ENCODE measurements at regions not wholly inside any gene's neighbourhood (a gene's known extent, or its start where the extent isn't known, plus 50 kb on each side); places are given as distances from the start of the nearest gene placed in this dataset.
"Not testable (repeated sequence)": the region's sequence is repeated elsewhere in the genome, so short reads cannot be mapped to it uniquely, and the experiment has no call there.

- no peak for DNase-seq (ENCODE audit: low spot score)
Measured at GRCh38 chr4:38279650-38280322, 319.6 kb downstream of the PTTG2 start.

GRCh38 chr4:38280323-38280706 is 320.1 kb downstream of the PTTG2 start:
- DNase-seq (ENCODE audit: low spot score): no peak

GRCh38 chr4:38281371-38282071 is 321.3 kb downstream of the PTTG2 start:
- no peak for DNase-seq (ENCODE audit: low spot score)

- DNase-seq (ENCODE audit: low spot score): no peak
Measured at GRCh38 chr4:38283724-38284123, 323.5 kb downstream of the PTTG2 start.

- DNase-seq (ENCODE audit: low spot score): no peak
Measured at GRCh38 chr4:38284294-38285030, 324.3 kb downstream of the PTTG2 start.

GRCh38 chr4:38287101-38287851 is 327.1 kb downstream of the PTTG2 start:
- DNase-seq (ENCODE audit: low spot score): no peak

GRCh38 chr4:38289553-38289952 is 329.4 kb downstream of the PTTG2 start:
- DNase-seq (ENCODE audit: low spot score): no peak

- peak; percentile 81 for DNase-seq (ENCODE audit: low spot score)
Measured at GRCh38 chr4:38290366-38290765, 330.2 kb downstream of the PTTG2 start.

- DNase-seq (ENCODE audit: low spot score): no peak
Measured at GRCh38 chr4:38290914-38291313, 330.7 kb downstream of the PTTG2 start.

- DNase-seq (ENCODE audit: low spot score): no peak
Measured at GRCh38 chr4:38292529-38292928, 332.3 kb downstream of the PTTG2 start.

- DNase-seq (ENCODE audit: low spot score): no peak
Measured at GRCh38 chr4:38294238-38294637, 334.0 kb downstream of the PTTG2 start.

GRCh38 chr4:38297061-38297460 is 336.9 kb downstream of the PTTG2 start:
- no peak for DNase-seq (ENCODE audit: low spot score)

GRCh38 chr4:38298868-38299713 is 338.9 kb downstream of the PTTG2 start:
- no peak for DNase-seq (ENCODE audit: low spot score)

- DNase-seq (ENCODE audit: low spot score): no peak
Measured at GRCh38 chr4:38302910-38303309, 342.7 kb downstream of the PTTG2 start.

- DNase-seq (ENCODE audit: low spot score): not testable (repeated sequence)
Measured at GRCh38 chr4:38304460-38304859, 344.3 kb downstream of the PTTG2 start.

- no peak for DNase-seq (ENCODE audit: low spot score)
Measured at GRCh38 chr4:38306482-38307071, 346.4 kb downstream of the PTTG2 start.

GRCh38 chr4:38308728-38309311 is 348.6 kb downstream of the PTTG2 start:
- DNase-seq (ENCODE audit: low spot score): peak; percentile 33

GRCh38 chr4:38309471-38309870 is 349.3 kb downstream of the PTTG2 start:
- no peak for DNase-seq (ENCODE audit: low spot score)

- DNase-seq (ENCODE audit: low spot score): no peak
Measured at GRCh38 chr4:38310446-38311043, 350.3 kb downstream of the PTTG2 start.

GRCh38 chr4:38311495-38312126 is 351.4 kb downstream of the PTTG2 start:
- no peak for DNase-seq (ENCODE audit: low spot score)

Measured in kidney capillary endothelial cell (primary cell).